Upper lobe of left lung (tissue), 6 donors: ENCODE measurements at regions not wholly inside any gene's neighbourhood (a gene's known extent, or its start where the extent isn't known, plus 50 kb on each side); places are given as distances from the start of the nearest gene placed in this dataset.

ENCODE experiments used
- ATAC-seq, 2 donors: fragments of 200-7000 bp; cut with Tn5 transposase; one replicate each; pipeline ENCODE4 v1.9.1; 2022; ENCODE audit warnings: mild to moderate bottlenecking in 2 of 2, moderate library complexity in 2 of 2; ENCODE audit not compliant: low FRiP score in 2 of 2
- DNase-seq, 2 donors: peaks; one replicate each; pipeline ENCODE4 v3.0.0-alpha.2; 2019 to 2020
- H3K27ac ChIP-seq, 4 donors: fragments of 200-600 bp; sonication (generic); one replicate each; pipeline ENCODE4 v1.5.1; 2016 to 2019
- H3K27me3 ChIP-seq, 4 donors: fragments of 200-600 bp; sonication (generic); one replicate each; pipeline ENCODE4 v1.5.1; 2017 to 2019
- H3K36me3 ChIP-seq, 4 donors: fragments of 200-600 bp; sonication (generic); one replicate each; pipeline ENCODE4 v1.5.1; 2016 to 2019
- H3K4me1 ChIP-seq, 4 donors: fragments of 200-600 bp; sonication (generic); one replicate each; pipeline ENCODE4 v1.5.1; 2018 to 2019
- H3K4me3 ChIP-seq, 4 donors: fragments of 200-600 bp; sonication (generic); one replicate each; pipeline ENCODE4 v1.5.1; 2017 to 2019; ENCODE audit warnings: mild to moderate bottlenecking in 2 of 4, moderate library complexity in 1 of 4
- H3K9me3 ChIP-seq, 4 donors: fragments of 200-600 bp; sonication (generic); one replicate each; pipeline ENCODE4 v1.5.1; 2018 to 2019
- CTCF ChIP-seq, 6 experiments: fragments of 450-650 bp in 4 of 6; fragments of 200-600 bp in 2 of 6; sonication (generic) in 2 of 6; IDR thresholded peaks; one replicate each; pipeline ENCODE4 v1.5.1; 2016 to 2019; ENCODE audit warnings: antibody characterized with exemption in 6 of 6
- EP300 ChIP-seq, 4 donors: sonication (generic); formaldehyde crosslinking; IDR thresholded peaks; one replicate each; pipeline ENCODE4 v1.5.1; 2017; ENCODE audit warnings: antibody characterized with exemption in 4 of 4, control low read depth in 2 of 4
- POLR2A ChIP-seq, 4 donors: fragments of 450-650 bp; IDR thresholded peaks; one replicate each; pipeline ENCODE4 v1.5.1; 2016 to 2017; ENCODE audit warnings: antibody characterized with exemption in 4 of 4, mild to moderate bottlenecking in 2 of 4
- POLR2AphosphoS5 ChIP-seq, 2 donors: sonication (generic); formaldehyde crosslinking; IDR thresholded peaks; one replicate each; pipeline ENCODE4 v1.5.1; 2017; ENCODE audit warnings: antibody characterized with exemption in 2 of 2
- WGBS, 2 donors: methylation state at CpG; one replicate each; pipeline ENCODE4 v1.1.5; 2017 to 2018; 5-methylcytosine and 5-hydroxymethylcytosine counted together
- donor health status: DM: no; HTN: no; CAD: no; lungs with moderate emphysema.
- donor health status: DM: no; HTN: yes; CAD: no; lungs with severe emphysema.

DNA sequence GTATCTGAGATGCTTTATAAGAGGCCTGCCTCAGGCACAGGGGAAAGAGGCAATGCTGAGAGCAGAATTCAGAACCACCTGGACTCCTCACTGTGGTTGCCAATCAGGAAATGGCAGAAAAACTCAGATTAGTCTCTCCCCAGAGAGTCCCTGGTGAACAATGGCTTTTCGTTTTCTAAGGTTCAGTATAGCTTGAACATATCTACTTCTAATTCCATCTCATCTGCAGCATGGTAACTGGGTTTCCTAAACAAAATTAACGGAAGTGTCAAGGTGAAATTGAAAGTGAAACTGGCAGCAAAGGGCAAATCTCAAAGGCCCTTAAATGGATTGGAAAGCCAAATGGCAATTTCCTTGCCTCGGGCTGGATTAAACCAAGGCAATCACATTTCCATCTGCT is 480.2 kb upstream of the ACVR2A start:
- no peaks in the 10 kb centered on the region for H3K27me3 ChIP-seq
- no peak overlapping the region for H3K27ac ChIP-seq
- no peak for TF ChIP-seq POLR2AphosphoS5 (IDR thresholded peaks at IDR 0.05)
- no peak for TF ChIP-seq CTCF (IDR thresholded peaks at IDR 0.05)
- TF ChIP-seq POLR2A (IDR thresholded peaks at IDR 0.05) = no peak
- no peak for TF ChIP-seq EP300 (IDR thresholded peaks at IDR 0.05)
- ATAC-seq (no peak), DNase-seq (no peak)
- H3K36me3 ChIP-seq = no peaks in the 10 kb centered on the region
- H3K4me3 ChIP-seq = no peak overlapping the region
- H3K4me1 ChIP-seq = no peaks in the 10 kb centered on the region
- whole genome bisulfite sequencing, 2 donors = 65 to 73% methylated on average over 3 of the region's 3 CpGs
- H3K9me3 ChIP-seq = no peaks in the 10 kb centered on the region

DNA sequence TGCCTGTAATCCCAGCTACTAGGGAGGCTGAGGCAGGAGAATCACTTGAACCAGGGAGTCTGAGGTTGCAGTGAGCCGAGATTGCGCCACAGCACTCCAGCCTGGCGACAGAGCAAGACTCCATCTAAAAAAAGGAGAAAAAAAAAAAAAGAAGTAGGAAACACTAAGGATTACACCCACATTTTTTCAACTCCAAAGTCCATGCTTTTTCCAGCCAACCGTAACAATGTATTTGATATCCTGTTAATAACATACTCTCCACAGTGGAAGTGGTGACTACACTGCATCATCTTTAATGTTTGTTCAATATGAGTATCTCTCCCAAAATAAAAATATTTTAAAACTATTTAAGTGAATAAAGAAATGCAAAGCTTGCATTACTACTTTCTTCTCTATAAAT is 481.6 kb upstream of the ACVR2A start:
- no peaks in the 10 kb centered on the region for H3K36me3 ChIP-seq
- no peak overlapping the region for H3K27ac ChIP-seq
- no peaks in the 10 kb centered on the region for H3K4me1 ChIP-seq
- 84 to 94% methylated on average over 4 of the region's 4 CpGs for WGBS, 2 donors
- DNase-seq (no peak), ATAC-seq (no peak)
- H3K27me3 ChIP-seq = no peaks in the 10 kb centered on the region
- no peak overlapping the region for H3K4me3 ChIP-seq
- TF ChIP-seq EP300 (IDR thresholded peaks at IDR 0.05) (no peak), POLR2AphosphoS5 (IDR thresholded peaks at IDR 0.05) (no peak), POLR2A (IDR thresholded peaks at IDR 0.05) (no peak), CTCF (IDR thresholded peaks at IDR 0.05) (no peak)
- no peaks in the 10 kb centered on the region for H3K9me3 ChIP-seq

- Histone ChIP-seq H3K4me3 (no peak overlapping the region), H3K27me3 (no peaks in the 10 kb centered on the region), H3K27ac (no peak overlapping the region), H3K9me3 (no peaks in the 10 kb centered on the region), H3K4me1 (no peaks in the 10 kb centered on the region), H3K36me3 (no peaks in the 10 kb centered on the region)
- TF ChIP-seq CTCF (IDR thresholded peaks at IDR 0.05) (no peak), EP300 (IDR thresholded peaks at IDR 0.05) (no peak), POLR2A (IDR thresholded peaks at IDR 0.05) (no peak), POLR2AphosphoS5 (IDR thresholded peaks at IDR 0.05) (no peak)
- WGBS, 2 donors = 62 to 69% methylated on average over 1 of the region's 1 CpG
- ATAC-seq (no peak), DNase-seq (no peak)
Observed at GRCh38 chr2:147358375-147358774, 486.5 kb upstream of the ACVR2A start.

GRCh38 chr2:147356157-147356556 is 488.7 kb upstream of the ACVR2A start:
- H3K27ac ChIP-seq = no peak overlapping the region
- no peak for TF ChIP-seq CTCF (IDR thresholded peaks at IDR 0.05)
- TF ChIP-seq POLR2A (IDR thresholded peaks at IDR 0.05) = no peak
- TF ChIP-seq EP300 (IDR thresholded peaks at IDR 0.05) = no peak
- TF ChIP-seq POLR2AphosphoS5 (IDR thresholded peaks at IDR 0.05) = no peak
- H3K4me1 ChIP-seq = no peaks in the 10 kb centered on the region
- no peaks in the 10 kb centered on the region for H3K9me3 ChIP-seq
- no peak overlapping the region for H3K4me3 ChIP-seq
- no peaks in the 10 kb centered on the region for H3K27me3 ChIP-seq
- ATAC-seq (no peak), DNase-seq (no peak)
- no peaks in the 10 kb centered on the region for H3K36me3 ChIP-seq
- WGBS, 2 donors = 70 to 82% methylated on average over 4 of the region's 4 CpGs

- Histone ChIP-seq H3K4me1 (no peaks in the 10 kb centered on the region), H3K4me3 (no peak overlapping the region), H3K9me3 (no peaks in the 10 kb centered on the region), H3K27ac (no peak overlapping the region), H3K36me3 (no peaks in the 10 kb centered on the region), H3K27me3 (no peaks in the 10 kb centered on the region)
- TF ChIP-seq EP300 (IDR thresholded peaks at IDR 0.05) (no peak), CTCF (IDR thresholded peaks at IDR 0.05) (no peak), POLR2A (IDR thresholded peaks at IDR 0.05) (no peak), POLR2AphosphoS5 (IDR thresholded peaks at IDR 0.05) (no peak)
- 83 to 93% methylated on average over 4 of the region's 4 CpGs for WGBS, 2 donors
- ATAC-seq = no peak
- DNase-seq = no peak
Observed at GRCh38 chr2:147355706-147356105, 489.1 kb upstream of the ACVR2A start.
